CD4-positive, alpha-beta T cell treated with Interleukin-15 for 4 hours (primary cell): ENCODE measurements at regions not wholly inside any gene's neighbourhood (a gene's known extent, or its start where the extent isn't known, plus 50 kb on each side); places are given as distances from the start of the nearest gene placed in this dataset.
A peak's percentile ranks its signal among the peaks of the same experiment; 100 is the strongest.
"Not testable (repeated sequence)": the region's sequence is repeated elsewhere in the genome, so short reads cannot be mapped to it uniquely, and the experiment has no call there.

Experiments
- DNase-seq: peaks from one replicate; pipeline ENCODE4 v3.0.0-alpha.2; 2020; ENCODE audit warnings: low spot score

DNA sequence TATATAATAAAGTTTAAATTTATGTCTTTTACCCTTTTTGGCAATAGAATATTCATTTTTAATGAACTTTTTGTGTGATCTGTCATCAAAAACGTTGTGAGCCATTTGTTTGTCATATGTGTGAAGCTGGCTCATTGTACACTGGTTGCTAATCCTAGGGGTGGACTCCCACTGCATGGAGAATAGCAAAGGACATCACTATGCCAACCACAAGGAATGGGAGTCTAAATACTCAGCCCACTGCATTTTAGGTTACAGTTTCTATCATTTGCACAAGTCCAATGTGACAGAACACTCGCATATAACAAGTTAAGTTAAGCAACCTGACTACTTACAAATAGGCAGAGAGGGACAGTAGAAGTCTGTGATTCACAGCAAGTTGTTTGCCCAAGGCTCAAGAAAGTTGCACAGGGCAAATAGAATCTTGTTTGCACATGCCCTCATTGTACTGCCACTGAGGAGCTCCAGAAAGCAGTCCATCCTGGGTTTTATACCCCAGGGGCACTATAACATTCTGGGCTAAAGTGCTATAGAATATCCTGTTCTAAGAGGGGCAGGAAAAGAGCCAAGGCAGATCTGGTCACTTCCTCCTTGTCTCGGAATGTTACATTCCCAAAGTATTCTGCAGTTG, 545.9 kb upstream of the GCFC2 start:
- DNase-seq, result no peak

GRCh38 chr2:76252704-76253103, 542.0 kb upstream of the GCFC2 start:
- no peak for DNase-seq

GRCh38 chr2:76251342-76251741, 540.6 kb upstream of the GCFC2 start:
- no peak for DNase-seq

DNA sequence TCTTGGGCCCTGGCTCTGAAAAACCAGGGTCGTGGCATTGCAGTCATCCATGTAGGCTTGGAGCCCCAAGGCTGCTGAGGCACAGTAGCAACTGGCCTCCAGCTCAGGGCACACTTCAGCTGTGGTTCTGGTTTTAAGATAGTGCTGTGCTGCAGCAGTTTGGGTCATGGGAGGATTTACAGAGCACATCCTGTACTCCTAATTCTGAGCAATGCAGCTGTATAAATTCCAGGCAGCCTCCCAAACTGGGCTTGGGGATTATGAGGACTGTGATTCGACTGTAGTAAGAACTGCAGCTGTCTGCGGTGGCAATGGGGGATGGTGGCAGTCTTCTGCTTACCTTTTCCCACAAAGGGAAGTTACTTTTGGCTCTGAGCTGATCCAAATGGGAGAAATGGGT, 536.3 kb upstream of the GCFC2 start:
- DNase-seq, result no peak

DNA sequence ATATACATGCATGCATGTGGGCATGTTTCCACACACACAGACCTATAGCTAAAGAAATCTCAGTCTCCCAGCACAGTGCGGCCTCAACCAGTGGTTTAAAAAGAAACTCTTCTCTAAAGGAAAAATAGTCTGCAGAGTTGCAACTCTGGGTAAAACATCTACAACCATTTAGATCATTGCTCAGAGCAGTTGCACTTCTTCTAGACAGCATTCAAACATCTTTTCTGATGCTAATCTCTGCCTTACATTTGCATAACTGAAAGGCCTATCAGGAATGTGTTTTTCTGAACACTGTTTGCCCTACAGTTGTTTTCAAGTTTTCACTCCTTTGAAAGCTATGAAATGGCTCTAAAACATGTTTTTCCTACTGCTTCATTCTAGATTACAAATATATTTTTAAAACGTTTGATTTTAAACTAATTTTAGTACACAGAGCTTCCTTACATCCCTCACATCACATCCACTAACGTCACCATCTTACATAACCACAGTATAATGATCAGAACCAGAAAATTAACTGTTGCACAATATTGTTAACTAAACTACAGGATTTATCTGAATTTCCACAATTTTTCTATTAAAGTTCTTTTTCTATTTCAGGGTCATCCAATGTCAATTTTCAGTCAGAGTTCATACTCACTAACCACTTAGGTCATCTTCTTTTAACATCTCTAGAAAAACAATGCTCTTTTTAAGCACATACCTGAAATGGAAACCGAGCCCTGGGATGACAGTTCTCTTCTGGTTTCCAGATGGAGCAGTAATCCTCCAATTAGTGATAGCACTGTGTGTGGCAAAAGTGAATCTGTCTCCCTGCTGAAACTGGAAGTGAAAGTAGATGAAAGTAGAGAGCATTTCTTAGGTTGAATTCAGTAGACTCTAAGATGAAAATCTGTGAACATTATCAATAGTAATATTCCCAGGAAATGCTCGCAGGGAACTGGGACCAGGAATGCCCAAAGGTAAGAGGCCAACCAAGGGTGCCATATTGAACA, 501.6 kb upstream of the GCFC2 start:
- DNase-seq, result no peak

- DNase-seq, result no peak
Observed at GRCh38 chr2:76210551-76210950, 499.8 kb upstream of the GCFC2 start.

GRCh38 chr2:76204048-76204447, 493.3 kb upstream of the GCFC2 start:
- DNase-seq, result no peak

DNA sequence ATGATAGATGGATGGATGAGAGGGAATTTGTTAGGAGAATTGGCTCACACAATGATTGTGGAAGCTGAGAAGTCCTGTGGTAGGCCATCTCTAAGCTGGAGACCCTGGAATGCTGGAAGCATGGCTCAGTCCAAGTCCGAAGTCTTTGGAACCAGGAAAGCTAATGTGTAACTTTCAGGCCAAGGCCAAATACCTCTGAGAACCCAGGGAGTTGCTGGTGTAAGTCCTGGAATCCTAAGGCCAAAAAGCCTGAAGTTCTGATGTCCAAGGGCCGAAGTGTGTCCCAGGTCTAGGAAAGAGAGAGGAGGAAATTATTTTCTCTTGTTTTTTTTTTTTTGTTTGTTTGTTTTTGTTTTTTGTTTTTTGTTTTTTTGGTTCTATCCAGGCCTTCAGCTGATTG, 492.2 kb upstream of the GCFC2 start:
- no peak for DNase-seq

GRCh38 chr2:76197842-76198448, 487.2 kb upstream of the GCFC2 start:
- DNase-seq, result peak; percentile 23

DNA sequence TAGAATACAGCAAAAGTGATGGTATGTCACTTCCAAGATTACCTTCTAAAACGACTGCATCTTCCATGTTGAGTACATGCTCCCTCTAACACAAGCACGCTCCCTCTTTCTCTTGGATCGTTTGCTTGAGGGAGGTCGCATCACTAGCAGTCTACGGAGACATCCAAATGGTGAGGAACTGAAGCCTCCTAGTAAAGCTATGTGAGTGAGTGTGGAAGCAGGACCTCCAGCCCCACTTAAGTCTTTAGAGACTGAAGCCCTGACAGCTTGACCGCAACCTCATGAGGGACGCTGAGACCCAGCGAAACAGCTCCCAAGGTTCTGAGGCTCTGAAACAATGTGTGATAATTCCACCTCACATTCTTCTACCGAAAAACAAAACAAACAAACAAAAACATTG, 486.7 kb upstream of the GCFC2 start:
- no peak for DNase-seq

DNA sequence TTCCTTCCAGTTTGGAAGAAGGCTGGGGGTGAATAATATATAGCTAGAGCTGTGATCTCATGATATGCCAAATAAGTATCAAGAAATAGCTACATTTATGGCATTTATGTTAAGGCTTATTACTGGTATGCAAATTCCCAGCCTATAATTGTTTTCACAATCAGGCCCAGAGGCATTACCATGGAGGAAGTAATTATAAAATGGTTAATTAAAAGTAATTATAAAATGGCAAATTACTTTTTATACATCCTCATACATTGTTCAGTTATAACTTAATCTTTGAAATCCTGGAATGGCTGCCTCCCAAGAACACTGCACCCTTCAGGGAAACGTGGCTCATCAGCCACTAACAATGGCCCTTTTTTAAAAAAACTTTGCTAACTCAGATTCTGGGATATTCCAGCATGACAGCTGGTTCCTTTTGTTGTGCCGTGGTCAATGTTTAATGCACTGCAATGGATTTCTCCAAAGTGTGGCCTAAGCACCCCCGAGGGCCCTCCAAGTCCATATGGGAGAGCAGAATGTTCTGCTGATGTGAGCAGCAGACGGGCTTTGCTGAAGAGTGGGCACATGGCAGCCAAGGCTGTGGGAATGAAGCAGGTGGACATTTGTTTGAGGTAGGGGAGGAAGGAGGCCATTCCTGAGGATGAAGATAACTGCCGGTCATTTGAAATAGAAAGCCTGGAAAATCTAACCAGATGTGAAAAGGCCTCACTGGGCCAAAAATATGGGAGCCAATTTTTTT, 483.5 kb upstream of the GCFC2 start:
- no peak for DNase-seq

GRCh38 chr2:76193089-76193488, 482.4 kb upstream of the GCFC2 start:
- DNase-seq, result no peak

DNA sequence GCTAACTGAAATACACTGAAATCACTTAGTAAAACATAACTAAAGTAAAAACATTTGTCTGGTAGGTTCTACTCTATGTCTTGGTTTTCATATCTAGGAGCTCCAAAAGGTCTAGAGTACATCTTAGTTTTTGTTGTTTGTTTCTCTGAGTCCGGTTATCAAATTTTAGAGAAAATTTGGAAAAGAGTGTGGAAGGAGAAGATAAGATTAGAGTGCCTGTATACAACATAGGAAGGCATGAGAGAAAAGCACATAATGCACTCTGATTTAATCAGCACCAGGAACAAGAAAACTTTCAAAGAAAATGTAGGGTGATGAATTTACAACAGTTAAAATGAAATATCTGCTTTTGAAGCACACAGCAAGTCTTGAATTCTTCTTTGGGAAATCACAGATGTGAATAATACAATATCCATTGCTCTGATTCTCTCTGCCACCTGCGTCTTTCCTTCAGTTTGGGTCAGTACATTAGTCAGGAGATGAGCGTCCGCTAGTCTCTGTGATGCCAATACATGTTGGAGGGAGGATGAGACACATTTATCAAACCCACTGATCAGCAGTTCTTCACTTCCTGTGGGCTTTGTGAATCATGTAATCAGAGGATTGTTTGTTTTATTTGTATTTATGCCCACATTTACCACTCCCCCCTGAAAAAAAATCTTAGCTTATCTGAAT, 477.8 kb upstream of the GCFC2 start:
- DNase-seq, result no peak

DNA sequence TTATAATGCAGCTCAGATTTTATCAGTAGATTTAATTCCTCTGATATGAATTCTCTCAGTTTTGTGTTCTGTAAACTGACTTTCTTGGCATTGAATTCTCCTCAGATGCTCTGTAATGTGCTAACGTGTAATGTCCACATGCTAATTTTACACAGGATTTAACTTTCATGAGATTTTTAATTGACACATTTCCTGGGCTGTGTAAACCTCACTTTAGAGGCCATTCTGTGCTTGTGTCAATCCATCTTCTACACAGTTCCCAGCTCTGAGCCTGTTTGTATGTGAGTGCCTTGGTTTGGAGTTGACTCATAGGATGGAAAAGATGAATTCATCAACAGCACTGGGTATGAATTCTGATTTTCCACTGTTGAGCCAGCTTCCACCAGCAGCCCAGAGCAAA, 476.7 kb upstream of the GCFC2 start:
- no peak for DNase-seq

DNA sequence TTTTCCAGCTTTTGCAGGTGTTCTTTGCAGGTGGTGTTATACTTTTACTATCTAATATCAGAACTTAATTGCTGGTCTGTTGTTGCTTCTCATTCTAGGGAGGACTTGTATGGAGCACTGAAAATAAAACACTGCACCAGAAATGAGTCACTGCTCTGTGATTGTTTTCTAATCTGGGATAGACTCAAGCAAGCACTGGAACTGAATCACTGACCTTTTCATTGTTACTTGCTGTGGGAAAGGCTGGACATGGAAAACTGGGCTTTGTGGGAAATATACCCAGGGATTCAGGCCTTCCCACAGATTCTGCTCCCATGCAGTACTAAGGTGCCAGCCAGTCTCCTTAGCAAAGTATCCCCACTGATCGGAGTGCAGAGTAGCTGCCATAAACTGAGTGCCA, 470.0 kb upstream of the GCFC2 start:
- no peak for DNase-seq

- DNase-seq, result no peak
Observed at GRCh38 chr2:76178610-76179009, 467.9 kb upstream of the GCFC2 start.

GRCh38 chr2:76175295-76175694, 464.6 kb upstream of the GCFC2 start:
- no peak for DNase-seq

DNA sequence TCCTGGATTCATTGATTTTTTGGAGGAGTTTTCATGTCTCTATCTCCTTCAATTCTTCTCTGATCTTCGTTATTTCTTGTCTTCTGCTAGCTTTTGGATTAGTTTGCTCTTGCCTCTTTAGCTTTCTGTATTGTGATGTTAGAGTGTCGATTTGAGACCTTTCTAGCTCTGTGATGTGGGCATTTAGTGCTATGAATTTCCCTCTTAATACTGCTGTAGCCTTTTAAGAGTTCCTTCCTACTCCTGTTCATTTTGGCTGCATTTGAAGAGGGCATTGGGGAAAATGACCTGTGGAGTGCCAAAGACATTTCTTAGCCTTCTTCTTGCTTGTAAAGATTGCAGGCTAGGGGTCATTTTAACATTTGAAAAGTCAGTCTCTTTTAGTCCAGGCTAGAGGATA, 463.8 kb upstream of the GCFC2 start:
- no peak for DNase-seq

- DNase-seq, result not testable (repeated sequence)
Observed at GRCh38 chr2:76173206-76173605, 462.5 kb upstream of the GCFC2 start.

- not testable (repeated sequence) for DNase-seq
Observed at GRCh38 chr2:76172154-76172595, 461.5 kb upstream of the GCFC2 start.

GRCh38 chr2:76170856-76171255, 460.1 kb upstream of the GCFC2 start:
- no peak for DNase-seq

DNA sequence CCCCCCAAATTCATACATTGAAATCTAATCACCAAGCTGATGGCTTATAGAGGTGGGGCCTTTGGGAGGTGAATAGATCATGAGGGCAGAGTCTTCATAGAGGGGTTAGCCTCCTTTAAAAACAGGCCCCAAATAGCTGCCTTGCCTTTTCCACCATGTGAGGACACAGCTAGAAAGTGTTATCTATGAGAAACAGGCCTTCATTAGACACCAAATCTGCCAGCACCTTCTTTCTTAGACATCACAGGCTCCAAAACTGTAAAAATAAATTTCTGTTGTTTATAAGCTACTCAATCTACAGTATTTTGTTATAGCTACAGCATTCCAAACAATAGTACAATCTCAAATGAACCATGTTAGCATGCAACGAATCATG, 459.3 kb upstream of the GCFC2 start:
- DNase-seq, result no peak
